Osteocyte (in vitro differentiated cells): ENCODE measurements at regions not wholly inside any gene's neighbourhood (a gene's known extent, or its start where the extent isn't known, plus 50 kb on each side); places are given as distances from the start of the nearest gene placed in this dataset.

Source experiments
- DNase-seq: peaks from one replicate; pipeline ENCODE4 v3.0.0; 2021; ENCODE audit warnings: mixed read lengths; ENCODE audit not compliant: unreplicated experiment; ENCODE audit errors: extremely low spot score
- H3K27ac Mint-ChIP-seq: one replicate; pipeline ENCODE4 v1.8.0; 2021; ENCODE audit warnings: mild to moderate bottlenecking, mixed read lengths; ENCODE audit not compliant: unreplicated experiment
- H3K27me3 Mint-ChIP-seq: one replicate; pipeline ENCODE4 v1.8.0; 2021; ENCODE audit warnings: mixed read lengths; ENCODE audit not compliant: unreplicated experiment
- H3K36me3 Mint-ChIP-seq: one replicate; pipeline ENCODE4 v1.8.0; 2021; ENCODE audit warnings: mixed read lengths; ENCODE audit not compliant: unreplicated experiment
- H3K4me1 Mint-ChIP-seq: one replicate; pipeline ENCODE4 v1.8.0; 2021; ENCODE audit warnings: mixed read lengths; ENCODE audit not compliant: unreplicated experiment
- H3K4me3 Mint-ChIP-seq: one replicate; pipeline ENCODE4 v1.8.0; 2021; ENCODE audit warnings: mild to moderate bottlenecking, moderate library complexity, mixed read lengths; ENCODE audit not compliant: unreplicated experiment
- H3K9me3 Mint-ChIP-seq: one replicate; pipeline ENCODE4 v1.8.0; 2021; ENCODE audit warnings: mixed read lengths; ENCODE audit not compliant: unreplicated experiment
- TF ChIP-seq, protein P1 (sequence below): fragments of 200-600 bp; sonication (generic); IDR thresholded peaks from 2 replicates; pipeline ENCODE4 v1.5.0; 2021; ENCODE audit warnings: antibody characterized with exemption, mild to moderate bottlenecking, moderate library complexity

DNA sequence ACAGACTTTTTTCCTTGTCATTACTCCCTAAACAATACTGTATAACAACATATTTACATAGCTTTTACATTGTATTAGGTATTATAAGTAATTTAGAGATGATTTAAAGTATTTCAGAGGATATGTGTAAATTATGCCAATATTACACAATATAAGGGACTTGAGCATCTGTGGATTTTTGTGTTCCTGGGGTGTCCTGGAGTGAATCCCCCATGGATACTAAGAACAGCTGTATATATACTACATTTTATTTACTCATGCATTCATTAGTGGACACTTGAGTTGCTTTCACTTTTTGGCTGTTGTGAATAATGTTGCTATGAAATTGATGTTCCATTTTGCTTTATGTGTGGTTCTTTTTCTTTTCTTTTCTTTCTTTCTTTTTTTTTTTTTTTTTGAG lies 348.8 kb downstream of the SH3GL2 start:
- Mint-ChIP-seq H3K9me3 (no peaks in the 10 kb centered on the region), H3K27ac (no peak overlapping the region), H3K27me3 (peaks cover 13% of the 10 kb centered on the region), H3K4me3 (no peak overlapping the region), H3K4me1 (no peaks in the 10 kb centered on the region), H3K36me3 (no peaks in the 10 kb centered on the region)
- no peak for DNase-seq
- TF ChIP-seq, protein P1, sequence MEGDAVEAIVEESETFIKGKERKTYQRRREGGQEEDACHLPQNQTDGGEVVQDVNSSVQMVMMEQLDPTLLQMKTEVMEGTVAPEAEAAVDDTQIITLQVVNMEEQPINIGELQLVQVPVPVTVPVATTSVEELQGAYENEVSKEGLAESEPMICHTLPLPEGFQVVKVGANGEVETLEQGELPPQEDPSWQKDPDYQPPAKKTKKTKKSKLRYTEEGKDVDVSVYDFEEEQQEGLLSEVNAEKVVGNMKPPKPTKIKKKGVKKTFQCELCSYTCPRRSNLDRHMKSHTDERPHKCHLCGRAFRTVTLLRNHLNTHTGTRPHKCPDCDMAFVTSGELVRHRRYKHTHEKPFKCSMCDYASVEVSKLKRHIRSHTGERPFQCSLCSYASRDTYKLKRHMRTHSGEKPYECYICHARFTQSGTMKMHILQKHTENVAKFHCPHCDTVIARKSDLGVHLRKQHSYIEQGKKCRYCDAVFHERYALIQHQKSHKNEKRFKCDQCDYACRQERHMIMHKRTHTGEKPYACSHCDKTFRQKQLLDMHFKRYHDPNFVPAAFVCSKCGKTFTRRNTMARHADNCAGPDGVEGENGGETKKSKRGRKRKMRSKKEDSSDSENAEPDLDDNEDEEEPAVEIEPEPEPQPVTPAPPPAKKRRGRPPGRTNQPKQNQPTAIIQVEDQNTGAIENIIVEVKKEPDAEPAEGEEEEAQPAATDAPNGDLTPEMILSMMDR, result no peak

GRCh38 chr9:17928228-17928627 lies 349.4 kb downstream of the SH3GL2 start:
- Mint-ChIP-seq H3K9me3 (no peaks in the 10 kb centered on the region), H3K27me3 (peaks cover 11% of the 10 kb centered on the region), H3K4me1 (no peaks in the 10 kb centered on the region), H3K4me3 (no peak overlapping the region), H3K27ac (no peak overlapping the region), H3K36me3 (no peaks in the 10 kb centered on the region)
- DNase-seq, result no peak
- TF ChIP-seq, protein P1, result no peak

DNA sequence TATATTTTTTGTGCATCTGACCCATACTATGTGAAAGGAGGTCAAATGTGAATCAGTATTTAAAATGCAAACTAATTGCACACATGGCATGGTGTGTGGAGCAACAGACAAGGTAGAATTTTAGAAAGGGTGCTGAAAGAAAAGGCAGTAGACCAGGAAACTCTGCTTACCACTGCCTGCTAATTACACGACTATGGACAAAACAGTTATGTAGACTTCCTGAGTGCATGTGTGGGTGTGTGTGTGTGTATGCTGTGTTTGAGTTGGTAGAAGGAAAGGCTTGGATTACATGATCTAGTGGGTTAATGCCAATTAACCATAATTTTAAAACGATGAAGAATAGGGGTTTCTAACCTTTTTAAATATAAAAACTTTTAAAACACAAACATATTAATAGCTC lies 349.9 kb downstream of the SH3GL2 start:
- Mint-ChIP-seq H3K27me3 (peaks cover 11% of the 10 kb centered on the region), H3K27ac (no peak overlapping the region), H3K36me3 (no peaks in the 10 kb centered on the region), H3K9me3 (no peaks in the 10 kb centered on the region), H3K4me3 (no peak overlapping the region), H3K4me1 (no peaks in the 10 kb centered on the region)
- DNase-seq, result no peak
- TF ChIP-seq, protein P1, result no peak

- no peak for DNase-seq
- H3K4me3 Mint-ChIP-seq, result no peak overlapping the region
- H3K36me3 Mint-ChIP-seq, result no peaks in the 10 kb centered on the region
- H3K4me1 Mint-ChIP-seq, result no peaks in the 10 kb centered on the region
- no peak overlapping the region for H3K27ac Mint-ChIP-seq
- H3K27me3 Mint-ChIP-seq, result peaks cover 11% of the 10 kb centered on the region
- no peaks in the 10 kb centered on the region for H3K9me3 Mint-ChIP-seq
- TF ChIP-seq, protein P1, result no peak
Measured at GRCh38 chr9:17929506-17929905, 350.6 kb downstream of the SH3GL2 start.

GRCh38 chr9:17930071-17930470 lies 351.2 kb downstream of the SH3GL2 start:
- Mint-ChIP-seq H3K36me3 (no peaks in the 10 kb centered on the region), H3K4me3 (no peak overlapping the region), H3K27ac (no peak overlapping the region), H3K9me3 (no peaks in the 10 kb centered on the region), H3K27me3 (peaks cover 11% of the 10 kb centered on the region), H3K4me1 (no peaks in the 10 kb centered on the region)
- no peak for DNase-seq
- TF ChIP-seq, protein P1, result no peak
